LNCaP clone FGC (cell line): ENCODE measurements at regions not wholly inside any gene's neighbourhood (a gene's known extent, or its start where the extent isn't known, plus 50 kb on each side); places are given as distances from the start of the nearest gene placed in this dataset.

Experiments used
- DNase-seq: peaks from one replicate; pipeline ENCODE4 v3.0.0-alpha.2; 2011; ENCODE audit warnings: low read depth
- H3K4me3 ChIP-seq: 2 replicates; pipeline ENCODE4 v1.5.1; 2011; ENCODE audit warnings: mild to moderate bottlenecking, low read depth, low read length, control low read depth
- TF ChIP-seq, protein P1 (sequence below): IDR thresholded peaks from 2 replicates; pipeline ENCODE4 v1.5.1; 2012; ENCODE audit warnings: mild to moderate bottlenecking; ENCODE audit not compliant: control insufficient read depth, insufficient read depth; ENCODE audit errors: extremely low read depth

DNA sequence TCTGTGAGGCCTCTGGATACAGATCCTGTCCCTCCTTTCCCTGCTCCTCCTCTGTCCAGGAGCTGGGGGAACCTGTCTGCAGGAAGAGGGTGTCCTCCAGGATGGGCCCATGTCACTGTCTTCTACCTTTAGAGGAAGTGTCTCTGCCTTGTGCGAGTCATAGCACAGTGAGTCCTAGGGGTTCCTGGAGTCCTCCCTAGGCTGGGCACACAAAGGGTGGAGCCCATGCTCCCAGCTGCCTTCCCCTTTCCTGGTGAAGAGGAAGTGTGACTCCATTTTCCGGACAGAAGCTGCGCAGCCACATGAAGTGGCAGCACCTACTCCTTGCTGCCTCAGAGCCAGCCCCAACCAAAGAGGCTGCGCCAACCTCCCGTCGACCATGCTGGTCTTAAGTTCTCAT, 112.2 kb downstream of the CTTN start:
- no peak for DNase-seq
- no peak overlapping the region for H3K4me3 ChIP-seq
- TF ChIP-seq, protein P1, sequence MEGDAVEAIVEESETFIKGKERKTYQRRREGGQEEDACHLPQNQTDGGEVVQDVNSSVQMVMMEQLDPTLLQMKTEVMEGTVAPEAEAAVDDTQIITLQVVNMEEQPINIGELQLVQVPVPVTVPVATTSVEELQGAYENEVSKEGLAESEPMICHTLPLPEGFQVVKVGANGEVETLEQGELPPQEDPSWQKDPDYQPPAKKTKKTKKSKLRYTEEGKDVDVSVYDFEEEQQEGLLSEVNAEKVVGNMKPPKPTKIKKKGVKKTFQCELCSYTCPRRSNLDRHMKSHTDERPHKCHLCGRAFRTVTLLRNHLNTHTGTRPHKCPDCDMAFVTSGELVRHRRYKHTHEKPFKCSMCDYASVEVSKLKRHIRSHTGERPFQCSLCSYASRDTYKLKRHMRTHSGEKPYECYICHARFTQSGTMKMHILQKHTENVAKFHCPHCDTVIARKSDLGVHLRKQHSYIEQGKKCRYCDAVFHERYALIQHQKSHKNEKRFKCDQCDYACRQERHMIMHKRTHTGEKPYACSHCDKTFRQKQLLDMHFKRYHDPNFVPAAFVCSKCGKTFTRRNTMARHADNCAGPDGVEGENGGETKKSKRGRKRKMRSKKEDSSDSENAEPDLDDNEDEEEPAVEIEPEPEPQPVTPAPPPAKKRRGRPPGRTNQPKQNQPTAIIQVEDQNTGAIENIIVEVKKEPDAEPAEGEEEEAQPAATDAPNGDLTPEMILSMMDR = no peak

GRCh38 chr11:70511345-70511744, 113.0 kb downstream of the CTTN start:
- no peak overlapping the region for H3K4me3 ChIP-seq
- TF ChIP-seq, protein P1 = no peak
- no peak for DNase-seq

GRCh38 chr11:70512716-70513115, 114.4 kb downstream of the CTTN start:
- TF ChIP-seq, protein P1 = no peak
- no peak overlapping the region for H3K4me3 ChIP-seq
- no peak for DNase-seq

GRCh38 chr11:70517203-70517602, 118.9 kb downstream of the CTTN start:
- peak; percentile 75 for DNase-seq
- TF ChIP-seq, protein P1 = no peak
- H3K4me3 ChIP-seq = no peak overlapping the region

- TF ChIP-seq, protein P1 = no peak
- no peak overlapping the region for H3K4me3 ChIP-seq
- DNase-seq = no peak
Measured at GRCh38 chr11:70517988-70518907, 119.9 kb downstream of the CTTN start.

DNA sequence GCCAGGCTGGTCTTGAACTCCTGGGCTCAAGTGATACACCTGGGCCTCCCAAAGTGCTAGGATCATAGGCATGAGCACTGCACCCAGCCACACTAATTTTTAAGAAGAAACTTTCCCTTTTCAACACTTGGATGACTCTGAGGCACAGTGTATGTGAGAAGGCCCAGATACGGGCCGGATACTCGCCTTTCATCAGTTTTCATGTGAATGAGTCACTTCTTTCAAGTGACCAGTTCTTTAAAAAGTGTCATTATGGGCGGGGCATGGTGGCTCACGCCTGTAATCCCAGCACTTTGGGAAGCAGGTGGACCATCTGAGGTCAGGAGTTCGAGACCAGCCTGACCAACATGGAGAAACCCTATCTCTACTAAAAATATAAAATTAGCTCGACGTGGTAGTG, 120.8 kb downstream of the CTTN start:
- no peak overlapping the region for H3K4me3 ChIP-seq
- no peak for DNase-seq
- TF ChIP-seq, protein P1 = no peak
